Urinary bladder (tissue), 4 donors: ENCODE measurements at regions not wholly inside any gene's neighbourhood (a gene's known extent, or its start where the extent isn't known, plus 50 kb on each side); places are given as distances from the start of the nearest gene placed in this dataset. TPM values are rescaled to one million over a fixed set of nuclear protein-coding genes. Genes with fewer than 3 reads are reported as not detected.

Source experiments
- DNase-seq: peaks from one replicate; pipeline ENCODE4 v3.0.0-alpha.2; 2015; ENCODE audit errors: extremely low spot score
- H3K27ac ChIP-seq: one replicate; pipeline ENCODE4 v1.5.1; 2013; ENCODE audit warnings: low read depth, mild to moderate bottlenecking, moderate library complexity
- H3K36me3 ChIP-seq: one replicate; pipeline ENCODE4 v1.6.1; 2013; ENCODE audit warnings: mild to moderate bottlenecking, moderate library complexity; ENCODE audit not compliant: insufficient read depth
- H3K4me1 ChIP-seq: one replicate; pipeline ENCODE4 v1.6.1; 2013; ENCODE audit warnings: mild to moderate bottlenecking, moderate library complexity; ENCODE audit not compliant: insufficient read depth
- H3K4me3 ChIP-seq: one replicate; pipeline ENCODE4 v1.5.1; 2013; ENCODE audit warnings: low read depth, low read length
- WGBS: extraction: QIAGEN DNeasy Blood & Tissue Kit; methylation state at CpG from one replicate; pipeline ENCODE4 v1.1.7; 2013; 5-methylcytosine and 5-hydroxymethylcytosine counted together
- small RNA-seq: library from RNA; depleted of rRNA; stranded (forward); fragments of <200 nt; gene quantifications from one replicate; pipeline ENCODE3, GENCODE V24; 2014
- donor health status: healthy with polysubstance abuse.
- donor health status: healthy.

DNA sequence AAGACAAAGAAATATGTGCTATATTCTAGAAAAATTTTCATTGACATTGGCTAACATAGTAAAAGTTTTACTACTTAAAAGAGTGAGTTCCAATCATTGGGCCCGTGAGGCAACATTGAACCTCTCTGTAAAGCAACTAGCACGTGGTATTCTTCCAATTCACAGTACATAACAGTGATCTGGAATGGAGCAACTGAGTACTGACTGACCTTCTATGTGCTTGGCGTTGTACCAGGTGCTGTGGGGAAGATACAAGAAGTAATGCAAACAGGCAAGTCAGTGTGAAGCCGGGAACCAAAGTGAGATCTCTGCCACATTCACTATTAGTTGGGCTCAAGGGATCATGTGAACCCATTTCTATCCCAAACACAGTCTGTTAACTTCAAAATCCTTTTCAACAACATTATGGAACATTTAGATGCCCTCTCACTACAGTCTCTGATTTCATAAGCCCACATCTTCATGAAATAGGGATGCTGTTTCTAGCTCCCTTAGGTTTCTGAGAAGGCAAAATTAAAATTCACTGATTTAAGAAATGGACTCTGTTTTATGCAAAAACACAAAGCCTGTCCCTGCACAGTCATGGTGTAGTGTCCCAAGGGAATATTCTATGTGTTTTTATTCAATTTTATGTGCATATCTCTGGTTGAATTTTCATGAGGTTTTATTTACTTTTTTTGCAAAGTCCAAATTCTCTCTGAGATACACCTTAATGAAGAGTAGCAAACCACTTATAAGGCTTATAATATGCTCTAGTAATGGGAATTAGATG, 61.8 kb upstream of the NCAM1 start:
- WGBS, result 88% methylated on average over 4 of the region's 4 CpGs
- no peaks in the 10 kb centered on the region for H3K36me3 ChIP-seq

DNA sequence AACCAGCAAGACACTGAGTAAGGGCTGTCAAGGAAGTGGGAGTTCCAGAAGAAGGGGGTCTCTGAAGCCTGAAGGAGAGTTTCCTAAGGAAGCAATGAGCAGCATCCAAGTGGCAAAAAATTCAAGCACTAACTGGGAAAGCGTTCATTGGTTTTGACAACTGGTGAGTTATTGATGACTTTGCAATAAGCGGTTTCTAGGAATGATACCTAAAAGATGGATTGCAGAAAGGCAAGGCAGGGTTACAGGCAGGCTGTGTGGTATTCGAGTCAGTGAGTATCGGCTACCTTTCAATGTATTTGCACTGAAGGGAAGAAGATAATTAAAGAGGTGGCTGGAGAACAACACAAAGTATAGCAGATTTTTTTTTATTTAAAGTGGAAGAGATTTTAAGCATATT, 59.3 kb upstream of the NCAM1 start:
- no peak overlapping the region for H3K4me3 ChIP-seq
- no peaks in the 10 kb centered on the region for H3K36me3 ChIP-seq
- H3K27ac ChIP-seq, result no peak overlapping the region
- no peaks in the 10 kb centered on the region for H3K4me1 ChIP-seq
- 78% methylated on average over 4 of the region's 4 CpGs for WGBS
- DNase-seq, result no peak

More for the DNA sequence above, 61.8 kb upstream of the NCAM1 start:
- Histone ChIP-seq H3K27ac (no peak overlapping the region), H3K4me1 (no peaks in the 10 kb centered on the region), H3K4me3 (no peak overlapping the region)
- no peak for DNase-seq

DNA sequence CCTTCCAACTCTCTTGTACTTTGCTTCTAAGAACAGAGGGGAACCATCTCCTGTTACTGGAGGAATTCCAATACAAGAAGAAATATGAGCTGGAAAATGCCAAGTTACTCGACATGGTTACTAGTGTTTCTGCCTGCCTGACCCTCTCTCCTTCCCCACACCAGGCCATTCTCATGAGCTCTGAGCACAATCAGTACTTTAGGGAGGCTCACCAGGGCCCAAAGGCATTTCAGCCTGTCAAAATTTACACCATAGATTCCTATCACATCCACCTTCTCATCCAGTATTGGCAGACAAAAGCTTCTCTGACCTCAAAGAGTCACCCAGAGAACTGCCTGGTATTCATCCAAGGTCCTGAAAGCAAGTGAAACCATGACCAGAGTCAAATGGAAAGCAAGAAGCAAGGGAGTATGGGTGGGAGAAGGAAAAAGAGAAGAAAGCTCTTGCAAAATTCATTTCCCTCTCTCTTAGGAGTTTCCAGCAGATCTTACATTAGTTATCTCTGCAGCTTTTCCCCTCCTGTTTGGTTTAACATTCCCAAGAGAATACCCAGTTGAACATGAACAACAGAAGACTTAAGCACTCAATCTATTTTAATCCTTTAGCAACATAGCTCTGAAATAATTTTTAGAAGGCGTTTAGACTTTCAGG, 58.7 kb upstream of the NCAM1 start:
- no peaks in the 10 kb centered on the region for H3K4me1 ChIP-seq
- peak; percentile 75 for DNase-seq
- no peak overlapping the region for H3K4me3 ChIP-seq
- no peak overlapping the region for H3K27ac ChIP-seq
- WGBS, result 19% methylated on average over 2 of the region's 2 CpGs
- no peaks in the 10 kb centered on the region for H3K36me3 ChIP-seq

DNA sequence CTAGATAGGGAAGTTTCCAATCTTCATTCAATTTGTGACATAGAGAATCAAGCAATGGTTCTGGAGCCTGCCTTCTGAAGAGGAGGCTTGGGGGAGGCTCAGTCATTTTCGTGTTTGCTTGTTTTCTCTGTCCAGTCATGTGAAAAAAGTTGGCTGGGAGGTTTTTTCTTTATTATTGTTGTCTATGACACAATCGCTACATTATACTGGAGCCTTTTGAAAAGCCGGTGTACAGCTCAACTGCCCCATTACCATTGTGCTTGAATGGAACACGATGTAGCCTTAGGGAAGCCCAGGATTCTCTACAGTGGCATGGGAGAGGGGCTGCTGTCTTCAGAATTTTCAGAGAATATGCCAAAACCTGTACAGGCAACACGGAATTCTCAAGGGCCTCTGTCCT, 57.9 kb upstream of the NCAM1 start:
- Histone ChIP-seq H3K4me3 (no peak overlapping the region), H3K36me3 (no peaks in the 10 kb centered on the region), H3K4me1 (no peaks in the 10 kb centered on the region), H3K27ac (no peak overlapping the region)
- WGBS, result 70% methylated on average over 5 of the region's 5 CpGs
- DNase-seq, result no peak

DNA sequence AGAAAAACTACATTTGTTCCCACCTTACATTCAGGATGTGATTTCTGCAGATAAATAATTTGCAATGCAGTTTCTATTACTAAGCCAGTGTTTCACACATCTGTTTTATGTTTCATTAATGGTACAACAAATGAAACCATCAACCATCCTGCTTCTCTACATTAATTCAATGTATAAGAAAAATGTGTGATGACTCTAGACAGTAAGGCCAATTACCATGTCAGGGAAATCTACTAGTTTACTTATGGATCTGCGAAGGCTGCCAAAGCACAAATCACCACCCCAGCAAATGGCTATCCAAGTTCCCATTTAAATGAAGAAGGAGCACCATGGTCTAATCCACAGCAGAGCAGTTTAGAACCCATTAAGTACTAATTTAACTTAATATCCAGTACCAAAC, 50.1 kb upstream of the NCAM1 start:
- WGBS, result 99% methylated on average over 1 of the region's 1 CpG
- H3K4me1 ChIP-seq, result no peaks in the 10 kb centered on the region
- no peaks in the 10 kb centered on the region for H3K36me3 ChIP-seq
- H3K4me3 ChIP-seq, result no peak overlapping the region
- H3K27ac ChIP-seq, result no peak overlapping the region
- no peak for DNase-seq

Small RNA genes lying in the stretch of these regions (small RNA-seq; reads per million reads assigned to genes)
- gene RF00477 (not detected), gene RNU6-44P (not detected)
